Right forelimb (tissue), 1 donor: ENCODE measurements at regions not wholly inside any gene's neighbourhood (a gene's known extent, or its start where the extent isn't known, plus 50 kb on each side); places are given as distances from the start of the nearest gene placed in this dataset.
"Not testable (repeated sequence)": the region's sequence is repeated elsewhere in the genome, so short reads cannot be mapped to it uniquely, and the experiment has no call there.

Experiments used
- DNase-seq: peaks from one replicate; pipeline ENCODE4 v3.0.0-alpha.2; 2018

DNA sequence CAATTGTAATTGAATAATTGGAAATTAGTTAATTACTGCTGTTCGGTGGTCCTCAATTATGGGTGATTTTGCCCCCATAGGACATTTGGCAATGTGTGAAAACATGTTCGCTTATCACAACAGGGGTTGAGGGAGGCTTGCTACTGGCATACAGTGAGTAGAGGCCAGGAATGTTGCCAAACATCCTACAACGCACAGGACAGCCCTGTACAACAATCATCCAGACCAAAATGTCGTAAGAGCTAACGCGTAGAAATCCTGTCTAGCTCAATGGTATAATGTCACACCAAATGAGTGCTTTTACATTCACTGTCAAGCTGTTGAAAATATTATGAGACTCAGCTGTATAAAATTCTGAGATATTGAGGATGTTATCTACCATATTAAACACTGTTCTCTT is 464.4 kb upstream of the TUSC1 start:
- no peak for DNase-seq

DNA sequence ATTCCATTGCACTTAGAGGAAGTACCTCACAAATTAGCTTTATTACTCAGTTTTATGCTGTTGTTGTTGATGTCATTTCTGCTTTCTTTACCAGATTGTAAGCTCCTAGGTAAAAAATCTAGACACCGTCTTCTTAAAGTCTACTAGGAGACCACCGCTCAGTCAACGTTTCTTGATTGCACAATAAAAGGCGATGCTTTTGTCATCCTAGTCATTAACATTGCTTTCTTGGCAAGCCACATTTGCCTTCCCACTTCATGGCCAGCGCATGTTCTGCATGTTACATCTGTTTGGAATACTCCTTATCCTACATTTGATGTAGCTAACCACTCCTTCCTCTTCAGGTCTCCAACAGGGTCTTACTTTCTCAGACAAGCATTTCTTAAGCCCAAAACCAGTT is 464.0 kb upstream of the TUSC1 start:
- no peak for DNase-seq

DNA sequence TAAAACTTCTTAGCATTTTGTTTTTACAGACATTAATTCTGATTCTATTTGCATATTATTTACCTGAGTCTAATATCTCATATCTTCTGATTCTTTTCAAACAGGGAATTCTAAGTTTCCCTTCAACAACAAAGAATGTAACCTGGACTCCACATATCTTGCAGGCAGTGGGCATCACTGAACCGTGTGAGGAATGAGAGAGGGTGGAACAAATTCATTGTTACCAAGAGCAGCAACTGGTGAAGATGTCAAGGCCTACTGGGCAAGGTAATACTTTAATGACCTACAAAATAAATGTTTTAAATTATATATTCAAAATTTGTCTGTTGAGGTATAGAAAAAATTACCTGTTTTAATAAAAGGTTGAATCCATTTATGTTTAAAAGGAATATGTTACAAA is 455.3 kb upstream of the TUSC1 start:
- DNase-seq = no peak

DNA sequence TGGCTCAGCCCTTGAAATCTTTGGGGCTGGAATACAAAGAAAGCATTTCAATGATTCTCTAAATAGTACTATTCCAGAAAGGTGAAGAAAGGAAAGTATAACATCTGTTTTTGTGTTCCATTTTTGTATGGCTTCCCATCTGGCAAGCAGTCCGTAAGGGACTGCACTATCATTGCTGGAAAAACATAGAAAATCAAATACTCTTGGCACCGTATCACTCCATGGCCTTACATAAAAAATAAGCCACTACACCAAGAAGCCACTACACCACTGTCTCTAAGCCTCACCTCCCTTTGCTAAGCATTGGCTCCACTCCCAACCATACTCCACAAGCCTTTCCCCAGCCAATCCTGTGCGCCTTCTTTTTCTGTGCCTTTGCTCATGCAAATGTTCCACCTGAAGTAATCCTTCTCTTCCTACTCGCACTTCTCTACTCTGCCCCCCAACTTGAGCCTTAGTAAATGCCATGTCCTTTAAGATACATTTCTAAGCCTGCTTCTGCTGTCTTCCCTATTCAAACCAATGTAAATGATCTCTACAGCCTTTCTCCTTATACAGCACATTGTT is 454.6 kb upstream of the TUSC1 start:
- DNase-seq = peak; percentile 46

DNA sequence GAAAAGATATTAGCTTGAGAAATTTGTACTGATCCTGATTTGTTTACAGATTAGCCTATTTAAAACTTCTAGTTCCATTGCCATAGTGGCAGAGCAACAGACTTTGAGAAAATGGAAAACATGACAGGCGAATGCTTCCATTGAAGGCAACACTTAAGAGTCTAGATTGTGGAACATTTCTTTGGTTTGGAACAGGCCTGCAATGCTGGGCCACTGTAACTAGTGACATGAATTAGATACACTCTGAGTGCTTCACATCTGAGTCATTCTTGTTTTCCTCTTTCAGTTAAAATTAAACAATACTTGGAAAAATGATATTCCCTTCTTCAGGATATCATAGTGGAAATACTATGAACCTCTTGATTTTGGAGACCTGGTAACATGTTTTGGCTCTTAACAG is 453.6 kb upstream of the TUSC1 start:
- no peak for DNase-seq

DNA sequence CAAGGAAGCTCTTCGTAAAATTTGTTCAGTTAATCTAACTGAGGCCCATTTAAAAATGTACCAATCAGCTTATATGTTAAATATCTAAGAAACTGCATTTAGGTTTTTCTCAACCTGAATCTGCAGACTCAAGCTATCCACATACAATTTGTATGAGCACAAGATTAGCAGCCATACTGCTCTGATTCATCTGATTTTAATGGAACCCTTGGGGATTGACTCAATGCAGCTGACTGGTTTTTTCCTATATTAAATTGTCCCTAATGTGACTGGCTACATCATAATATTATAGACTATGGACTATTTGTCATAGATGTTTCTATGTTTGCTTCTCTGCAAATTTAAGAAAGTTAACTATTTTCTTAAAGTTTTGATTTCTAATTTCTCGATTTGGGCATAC is 451.0 kb upstream of the TUSC1 start:
- no peak for DNase-seq

DNA sequence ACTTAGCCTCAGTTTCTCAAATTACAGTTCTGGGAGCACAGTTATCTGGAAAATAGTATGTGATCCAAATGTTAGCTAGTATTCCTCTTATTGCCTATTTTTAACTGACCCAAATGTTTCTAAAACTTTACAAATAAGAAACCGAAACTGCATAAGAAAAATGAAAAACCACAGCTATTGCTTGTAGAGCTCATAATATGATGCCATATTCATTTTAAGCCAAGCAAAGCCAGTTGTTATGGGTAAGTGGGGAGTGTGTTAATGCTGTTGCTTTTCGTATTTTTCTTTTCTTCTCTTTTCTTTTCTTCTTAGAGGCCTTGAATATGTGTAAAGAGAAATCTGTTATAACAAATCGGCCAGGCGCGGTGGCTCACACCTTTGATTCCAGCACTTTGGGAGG is 447.4 kb upstream of the TUSC1 start:
- no peak for DNase-seq

DNA sequence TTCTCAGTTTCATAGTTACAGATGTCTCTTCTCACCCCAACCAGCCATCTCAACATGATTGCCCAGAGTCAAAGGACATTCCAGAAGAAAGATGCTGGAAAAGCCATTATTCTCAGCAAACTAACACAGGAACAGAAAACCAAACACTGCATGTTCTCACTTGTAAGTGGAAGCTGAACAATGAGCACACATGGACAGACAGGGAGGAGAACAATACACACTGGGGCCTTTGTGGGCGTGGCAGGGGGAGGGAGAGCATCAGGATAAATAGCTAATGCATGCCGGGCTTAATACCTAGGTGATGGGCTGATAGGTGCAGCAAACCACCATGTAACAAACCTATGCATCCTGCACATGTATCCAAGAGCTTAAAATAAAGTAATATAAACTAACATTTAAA is 437.8 kb upstream of the TUSC1 start:
- not testable (repeated sequence) for DNase-seq

DNA sequence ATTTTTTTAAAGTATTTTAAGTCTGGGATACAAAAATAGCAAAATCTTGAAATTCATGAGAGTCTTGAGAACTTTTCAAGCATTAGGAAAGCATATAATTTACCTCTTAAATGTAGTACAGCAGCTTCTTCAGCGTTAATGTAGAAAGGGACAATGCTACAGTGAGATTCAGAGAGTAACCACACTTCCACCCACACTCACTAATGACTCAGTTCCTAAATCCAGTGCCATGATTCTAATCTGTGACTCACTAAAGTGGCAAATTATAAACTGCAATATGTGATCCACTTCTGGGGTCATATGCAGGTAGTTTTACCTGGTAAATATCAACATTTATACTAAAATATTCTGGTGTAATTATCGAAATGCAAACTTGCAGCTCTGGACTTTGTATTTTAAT is 434.5 kb upstream of the TUSC1 start:
- no peak for DNase-seq

DNA sequence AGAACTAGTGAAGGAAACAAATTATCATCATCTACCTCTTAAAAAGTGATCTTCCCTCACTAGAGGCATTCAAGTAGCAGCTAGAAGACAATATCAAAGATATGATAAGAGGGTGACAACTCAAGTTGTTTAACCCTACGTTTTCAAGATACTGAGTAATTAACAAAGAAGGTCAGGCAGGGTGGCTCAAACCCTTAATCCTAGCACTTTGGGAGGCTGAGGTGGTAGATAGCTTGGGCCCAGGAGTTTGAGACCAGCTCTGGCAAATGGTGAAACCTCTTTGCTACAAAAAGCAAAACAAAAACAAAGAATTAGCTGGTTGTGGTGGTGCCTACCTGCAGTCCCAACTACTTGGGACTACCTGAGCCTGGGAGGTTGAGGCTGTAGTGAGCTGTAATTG is 408.2 kb upstream of the TUSC1 start:
- no peak for DNase-seq

DNA sequence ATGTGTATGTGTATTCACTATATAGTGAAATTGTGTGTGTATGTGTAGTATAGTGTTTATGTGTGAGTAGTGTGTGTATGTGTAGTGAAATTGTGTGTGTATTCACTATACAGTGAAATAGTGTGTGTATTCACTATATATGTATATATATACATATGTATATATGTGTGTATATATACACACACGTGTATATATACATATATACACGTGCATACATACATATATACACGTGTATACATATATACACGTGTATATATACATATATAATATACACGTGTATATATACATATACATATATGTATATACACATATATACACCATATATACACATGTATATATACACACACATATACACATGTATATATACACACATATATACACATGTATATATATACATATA is 403.6 kb upstream of the TUSC1 start:
- no peak for DNase-seq

DNA sequence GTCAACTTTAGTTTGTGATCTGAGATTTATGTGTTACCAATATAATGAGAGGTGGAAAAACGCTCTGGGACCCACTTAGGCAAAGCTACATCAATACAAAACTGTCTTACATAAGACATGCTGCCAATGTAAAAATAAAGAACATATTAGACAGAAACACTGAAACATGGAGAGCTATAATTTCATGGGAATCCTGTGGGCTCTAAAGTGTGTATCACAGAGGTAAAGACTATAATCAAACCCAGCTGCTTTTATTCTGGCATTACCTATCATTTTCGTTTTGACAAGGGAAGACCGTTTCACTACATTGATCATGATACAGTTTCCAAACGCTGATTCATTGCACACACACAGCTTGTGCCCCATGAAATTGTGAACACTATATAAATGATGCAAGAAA is 400.5 kb upstream of the TUSC1 start:
- DNase-seq = no peak

DNA sequence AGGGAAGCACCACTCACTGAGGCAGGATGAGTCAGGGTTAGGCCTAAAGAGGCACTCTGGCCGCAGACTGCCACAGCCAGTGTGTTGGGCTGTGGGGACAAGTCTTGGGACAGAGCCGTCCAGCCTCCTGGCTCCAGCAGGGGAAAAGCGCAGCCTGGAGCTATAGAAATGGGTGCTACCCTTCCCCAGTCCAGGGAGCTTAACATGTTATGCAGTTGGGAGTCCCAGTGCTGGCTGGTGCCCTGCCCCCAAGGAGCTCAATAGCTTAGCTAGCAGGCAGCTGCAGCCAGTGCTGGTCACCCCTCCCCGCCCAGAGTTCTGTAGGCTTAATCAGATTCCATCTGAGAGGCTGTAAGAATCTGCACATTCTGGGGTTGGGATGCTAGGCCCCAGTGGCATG is 399.6 kb upstream of the TUSC1 start:
- DNase-seq = no peak

DNA sequence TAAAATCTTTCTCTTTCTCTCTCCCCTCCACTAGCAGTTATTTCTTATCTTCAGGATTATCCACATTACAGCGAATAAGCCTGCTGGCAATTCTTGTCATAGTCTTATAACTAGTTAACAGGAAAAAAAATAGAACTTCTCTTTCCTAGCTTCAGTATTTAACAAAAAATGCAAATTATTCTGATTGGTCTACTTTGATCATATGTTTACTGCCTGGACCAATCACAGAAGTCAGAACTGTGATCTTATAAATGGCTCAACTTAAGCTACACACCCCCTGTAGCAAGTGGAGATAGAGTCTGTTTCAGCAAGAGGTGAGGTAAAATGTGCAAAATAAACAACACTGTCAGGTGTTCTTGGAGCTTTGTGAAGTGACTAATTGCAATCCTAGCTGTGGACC is 389.4 kb upstream of the TUSC1 start:
- DNase-seq = no peak

DNA sequence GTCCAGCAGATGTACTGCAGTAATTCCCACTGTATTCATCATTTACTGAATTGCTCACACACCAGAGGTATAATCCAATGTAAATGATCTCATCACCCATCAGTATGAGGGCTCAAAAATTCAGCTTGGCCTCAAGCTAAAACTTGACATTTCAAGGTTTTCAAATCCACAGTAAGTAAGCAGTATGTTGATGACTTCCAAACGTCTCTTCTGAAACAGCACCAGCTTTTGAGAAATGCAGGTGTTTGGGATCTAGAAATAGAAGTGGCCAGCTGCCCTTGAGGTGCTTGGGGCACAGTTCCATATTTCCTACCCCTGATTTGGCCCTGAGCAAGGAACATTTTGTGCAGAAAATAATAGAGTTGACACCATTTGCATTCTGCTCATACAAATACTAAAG is 388.0 kb upstream of the TUSC1 start:
- DNase-seq = no peak

DNA sequence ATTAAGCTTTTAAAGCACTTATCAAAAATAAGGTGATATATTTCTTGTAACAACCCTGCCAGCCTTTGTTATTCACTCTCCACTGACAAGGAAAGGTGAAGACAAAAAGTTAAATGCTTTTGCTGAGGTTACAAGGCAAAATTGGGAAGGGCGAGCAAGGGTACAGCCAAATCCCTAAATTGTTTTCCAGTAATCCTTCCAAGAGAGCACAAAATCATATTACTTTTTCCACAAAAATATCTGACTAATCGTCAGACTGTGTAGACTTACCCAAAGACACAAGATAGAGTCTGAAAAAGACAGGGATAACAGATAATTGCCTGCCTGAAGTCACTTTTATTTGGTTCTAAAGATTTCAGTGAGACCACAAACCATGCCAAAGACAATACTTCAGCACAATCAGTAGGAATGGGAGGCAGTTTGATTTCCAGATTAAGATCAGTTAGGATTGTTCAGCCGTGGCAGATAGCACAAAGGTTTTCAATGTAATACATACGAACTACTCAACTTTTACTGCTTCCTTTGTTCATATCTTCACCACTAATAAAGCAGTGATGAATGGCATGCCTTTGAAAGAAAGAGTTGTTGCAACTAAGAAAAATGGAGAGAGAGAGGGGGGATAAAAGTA is 383.8 kb upstream of the TUSC1 start:
- DNase-seq = no peak

DNA sequence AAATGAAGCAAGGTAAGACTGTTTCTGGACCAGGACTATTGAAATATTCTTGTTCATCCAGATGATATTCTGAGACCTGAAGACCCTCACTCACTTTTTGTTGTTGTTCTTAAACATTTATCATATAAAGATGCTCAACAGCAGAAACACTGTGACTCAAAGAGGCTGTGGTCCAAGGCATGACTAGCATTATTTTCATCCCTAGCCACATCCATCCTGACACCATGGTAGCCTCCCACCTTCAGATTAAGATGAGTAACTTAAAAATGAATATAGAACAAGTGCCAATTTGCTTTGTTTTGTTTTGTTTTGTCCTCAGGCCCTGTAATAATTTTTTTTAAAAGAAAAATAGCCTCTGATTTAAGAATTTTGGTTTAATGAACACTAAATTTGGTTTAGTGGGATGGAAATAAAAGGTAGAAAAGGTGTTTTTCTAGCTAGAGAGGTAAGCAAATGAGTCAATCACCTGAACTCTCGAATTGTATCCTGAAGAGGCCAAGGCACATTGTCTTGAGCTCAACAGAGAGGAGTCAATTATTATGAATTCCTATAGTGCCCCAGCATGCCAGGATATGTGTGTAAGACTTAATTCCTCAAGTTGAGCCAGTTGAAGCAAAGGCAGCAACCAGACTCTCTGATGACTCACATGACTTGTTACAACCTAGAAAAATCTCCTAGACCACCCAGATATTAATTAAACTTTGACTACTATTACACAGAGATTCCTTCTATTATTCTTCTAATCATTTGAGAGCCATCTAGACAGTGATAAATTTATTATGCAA is 380.1 kb upstream of the TUSC1 start:
- no peak for DNase-seq

DNA sequence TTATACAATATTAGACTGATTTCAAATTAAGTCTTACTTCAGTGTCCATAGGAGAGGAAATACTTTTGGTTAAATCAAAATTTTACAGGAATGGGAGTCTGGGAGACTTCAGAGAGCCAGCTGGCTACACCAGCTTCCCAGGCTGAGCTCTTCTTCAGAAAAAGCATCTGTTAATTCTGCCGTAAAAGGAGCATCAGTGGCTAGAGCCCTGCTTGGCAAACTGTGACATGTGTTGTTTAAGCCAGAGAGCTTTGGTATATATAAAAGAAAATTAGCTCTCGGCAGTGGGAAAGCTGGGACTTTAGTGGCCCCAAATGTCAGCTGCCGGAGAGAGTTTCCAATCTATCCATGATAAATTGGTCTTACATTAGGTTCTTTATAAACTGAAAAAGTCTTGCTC is 378.8 kb upstream of the TUSC1 start:
- no peak for DNase-seq

DNA sequence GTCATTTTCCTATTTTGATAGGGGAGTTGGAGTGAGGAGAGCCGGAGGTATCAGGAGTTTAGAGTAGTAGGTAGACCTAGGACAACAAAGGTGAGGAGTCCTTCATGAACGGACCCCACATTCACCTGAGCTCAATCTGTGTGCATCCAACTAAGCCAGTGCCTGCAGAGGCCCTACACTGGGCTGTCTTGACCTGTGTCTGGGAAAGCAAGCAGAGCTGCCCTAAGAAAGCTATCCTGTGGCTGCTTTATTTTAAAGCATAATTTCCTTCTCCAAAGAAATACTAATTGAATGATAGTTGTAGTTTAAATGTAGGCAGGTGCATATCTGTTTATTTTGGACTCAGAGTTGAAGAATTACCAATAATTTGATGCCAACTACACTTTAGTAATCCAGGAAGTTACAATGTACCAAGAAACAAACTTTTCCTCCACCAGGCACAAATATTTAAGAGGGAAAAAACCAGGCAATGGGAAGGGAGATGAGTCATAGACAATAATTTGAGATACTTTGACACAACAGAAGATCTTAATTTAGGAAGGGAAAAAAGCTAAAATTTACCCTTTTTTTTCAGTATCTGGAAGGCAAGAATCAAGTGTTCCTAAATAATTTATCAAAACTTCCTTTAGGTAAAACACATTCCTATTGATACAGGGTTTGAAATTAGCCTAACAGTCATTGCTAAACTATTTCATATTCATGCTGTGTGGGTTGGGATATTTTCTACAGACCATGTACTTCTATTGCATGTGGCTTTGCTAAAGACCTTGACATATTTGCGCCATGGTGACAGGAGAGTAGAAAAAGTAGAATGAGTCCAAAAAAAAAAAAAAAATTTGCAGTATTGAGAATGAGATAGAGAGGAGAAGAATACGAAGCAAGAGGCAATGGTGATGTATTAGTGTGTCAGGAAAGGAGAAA is 376.6 kb upstream of the TUSC1 start:
- no peak for DNase-seq

DNA sequence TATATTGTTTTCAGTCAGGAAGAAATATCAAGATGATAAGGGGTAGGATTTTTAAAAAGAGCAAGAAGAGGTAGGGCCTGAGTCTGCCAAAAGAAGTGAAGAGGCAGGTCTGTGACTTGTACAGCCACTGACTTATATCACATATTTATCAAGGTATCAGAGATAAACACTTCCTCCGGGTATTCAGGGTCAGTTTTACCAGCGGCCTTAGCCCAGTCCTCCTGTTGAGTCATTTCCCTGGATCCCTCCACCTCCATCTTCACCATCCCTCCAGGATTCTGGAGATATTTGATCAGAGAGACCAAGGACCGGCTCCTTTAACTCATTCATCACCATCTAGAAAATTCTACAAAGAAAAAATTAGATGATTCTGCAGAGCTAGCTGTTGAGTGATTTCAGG is 375.7 kb upstream of the TUSC1 start:
- no peak for DNase-seq

DNA sequence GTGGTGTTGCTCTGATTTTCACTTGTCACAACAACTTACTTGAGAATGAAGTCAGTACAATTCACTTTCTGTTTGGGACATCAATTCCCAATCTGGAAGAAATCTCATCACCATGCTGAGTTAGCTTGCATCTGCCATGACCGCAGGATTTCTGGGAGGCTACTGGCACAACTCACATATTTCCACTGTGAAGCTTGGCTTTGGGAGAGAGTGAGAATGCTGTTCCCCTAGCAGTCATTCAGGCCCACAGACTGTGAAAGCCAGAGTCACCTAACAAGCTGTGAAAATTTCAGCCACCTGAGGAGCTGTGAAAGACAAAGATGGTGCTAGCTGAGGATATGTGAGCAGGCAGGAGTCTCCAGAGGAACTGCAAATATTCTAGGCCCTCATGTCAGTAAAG is 365.2 kb upstream of the TUSC1 start:
- DNase-seq = peak; percentile 51

DNA sequence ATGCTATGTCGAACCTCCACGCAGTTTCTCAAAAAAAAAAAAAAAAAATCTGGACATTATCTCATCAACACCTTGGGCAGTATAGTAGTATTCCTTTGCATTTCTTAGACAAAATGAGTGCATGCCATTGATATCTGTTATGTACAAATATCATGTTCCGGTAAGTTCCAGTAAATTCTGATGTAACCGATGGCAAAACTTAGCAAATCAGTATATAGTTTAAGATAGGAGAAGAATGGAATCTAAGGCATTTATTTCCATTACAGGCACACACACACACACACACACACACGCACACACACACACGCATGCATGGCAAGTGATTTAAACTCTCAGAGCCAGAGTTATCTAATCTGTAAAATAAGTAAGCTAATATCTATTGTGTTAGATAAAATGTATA is 356.5 kb upstream of the TUSC1 start:
- DNase-seq = no peak

DNA sequence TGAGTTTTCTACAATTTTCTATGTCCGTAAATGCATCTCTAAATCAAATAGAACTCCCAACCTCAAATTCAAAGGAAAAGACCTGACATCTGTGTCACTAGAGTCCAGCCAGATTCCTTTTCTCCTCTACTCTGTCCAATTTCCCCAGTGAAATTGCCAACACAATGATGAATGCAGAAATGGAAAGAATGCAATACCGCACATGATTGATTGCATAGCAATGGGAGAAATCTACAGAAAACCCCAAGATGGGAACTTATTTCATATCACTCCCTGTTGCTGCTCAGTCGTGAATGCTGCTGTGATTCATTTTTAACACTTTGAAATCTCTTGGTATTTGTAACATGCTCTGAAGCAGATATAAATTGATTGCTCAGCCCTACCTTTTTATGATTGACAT is 355.1 kb upstream of the TUSC1 start:
- no peak for DNase-seq
